Endothelial cell of umbilical vein (primary cell): ENCODE measurements at regions not wholly inside any gene's neighbourhood (a gene's known extent, or its start where the extent isn't known, plus 50 kb on each side); places are given as distances from the start of the nearest gene placed in this dataset.
"Not testable (repeated sequence)": the region's sequence is repeated elsewhere in the genome, so short reads cannot be mapped to it uniquely, and the experiment has no call there.

Experiments used
- BruUV-seq: library from RNA; stranded (reverse); fragments of 400-500 nt; replicated peaks from 2 replicates; lab custom pipeline; 2021; lab: Mats Ljungman, UMichigan
- CTCF ChIA-PET: fragments of 300-600, 350-600 bp; sonication (Branson Sonifier 250); formaldehyde crosslinking; loops from one replicate; lab custom pipeline; 2021; ENCODE audit warnings: antibody characterized with exemption, inconsistent platforms; lab: Charles Lee
- POLR2A ChIA-PET: fragments of 300-600, 350-600 bp; sonication (Branson Sonifier 250); formaldehyde crosslinking; loops from one replicate; lab custom pipeline; 2021; ENCODE audit warnings: antibody characterized with exemption, inconsistent platforms; lab: Charles Lee
- DNase-seq: peaks from one replicate; pipeline ENCODE4 v3.0.0-alpha.2; 2011; ENCODE audit warnings: low read depth, low spot score
- FAIRE-seq: peaks from 2 replicates; lab custom pipeline; 2011; peaks lifted over from hg19 to GRCh38; lab: Jason Lieb, UNC
- H2AFZ ChIP-seq: 2 replicates; pipeline ENCODE4 v1.6.0; 2012; ENCODE audit warnings: low read depth, low read length, control low read depth, inconsistent platforms
- H3K27ac ChIP-seq: 2 replicates; pipeline ENCODE4 v1.5.1; 2011; ENCODE audit warnings: low read depth, mild to moderate bottlenecking, control low read depth, low read length, moderate library complexity; ENCODE audit not compliant: insufficient read depth
- H3K27me3 ChIP-seq, 2 experiments: 2 replicates each; pipeline versions ENCODE4 v1.6.0 to v1.6.1; 2011; ENCODE audit warnings: low read length in 2 of 2, mixed read lengths in 1 of 2; ENCODE audit not compliant: control insufficient read depth in 2 of 2, insufficient read depth in 2 of 2
- H3K36me3 ChIP-seq, 2 experiments: 2 replicates in 1 of 2; 3 replicates in 1 of 2; pipeline ENCODE4 v1.5.1; 2011; ENCODE audit warnings: low read length in 2 of 2, mild to moderate bottlenecking in 1 of 2, moderate library complexity in 1 of 2; ENCODE audit not compliant: control insufficient read depth in 2 of 2, insufficient read depth in 2 of 2; ENCODE audit errors: extremely low read depth in 1 of 2
- H3K4me1 ChIP-seq: 3 replicates; pipeline ENCODE4 v1.5.1; 2011; ENCODE audit warnings: mild to moderate bottlenecking, low read length; ENCODE audit not compliant: control insufficient read depth, insufficient read depth; ENCODE audit errors: extremely low read depth
- H3K4me2 ChIP-seq: 2 replicates; pipeline ENCODE4 v1.6.1; 2011; ENCODE audit warnings: low read length, control low read depth, mixed read lengths; ENCODE audit not compliant: insufficient read depth
- H3K4me3 ChIP-seq, 3 experiments: fragments of 200-600 bp in 1 of 3; sonication (generic), shearing (Covaris generic) in 1 of 3; replicated peaks in 1 of 3; 2 replicates each; pipeline ENCODE4 v1.5.1; 2011 to 2016; ENCODE audit warnings: control low read depth in 3 of 3, low read length in 3 of 3, mild to moderate bottlenecking in 2 of 3, inconsistent platforms in 1 of 3, low read depth in 1 of 3, moderate library complexity in 1 of 3; ENCODE audit not compliant: insufficient read depth in 1 of 3
- H3K79me2 ChIP-seq: 2 replicates; pipeline ENCODE4 v1.6.0; 2012; ENCODE audit warnings: low read length, inconsistent platforms; ENCODE audit not compliant: control insufficient read depth, insufficient read depth
- H3K9ac ChIP-seq: replicated peaks from 2 replicates; pipeline ENCODE3; 2011; ENCODE audit warnings: low read length, control low read depth; ENCODE audit not compliant: insufficient read depth; ENCODE audit errors: extremely low read depth
- H3K9me1 ChIP-seq: replicated peaks from 3 replicates; pipeline ENCODE4 v1.6.0; 2011; ENCODE audit warnings: mild to moderate bottlenecking, low read length; ENCODE audit not compliant: control insufficient read depth, insufficient read depth; ENCODE audit errors: extremely low read depth
- H3K9me3 ChIP-seq: replicated peaks from 2 replicates; pipeline ENCODE4 v1.5.1; 2012; ENCODE audit warnings: low read length, inconsistent platforms; ENCODE audit not compliant: control insufficient read depth, insufficient read depth
- H4K20me1 ChIP-seq: replicated peaks from 2 replicates; pipeline ENCODE3; 2011; ENCODE audit warnings: mild to moderate bottlenecking, low read length; ENCODE audit not compliant: control insufficient read depth, insufficient read depth; ENCODE audit errors: extremely low read depth
- CTCF ChIP-seq, 2 donors: IDR thresholded peaks; 1 replicate in 1 of 2; 2 replicates in 1 of 2; pipeline ENCODE4 v1.5.1; 2011; ENCODE audit warnings: low read length in 2 of 2, mild to moderate bottlenecking in 2 of 2, moderate library complexity in 2 of 2, control low read depth in 1 of 2, inconsistent platforms in 1 of 2, low read depth in 1 of 2; ENCODE audit not compliant: insufficient read depth in 1 of 2; ENCODE audit errors: extremely low read depth in 1 of 2
- EZH2 ChIP-seq: IDR thresholded peaks from 2 replicates; pipeline ENCODE4 v1.6.1; 2012; ENCODE audit warnings: borderline replicate concordance, low read depth, mild to moderate bottlenecking, moderate library complexity, low read length, inconsistent platforms; ENCODE audit not compliant: severe bottlenecking
- FOS ChIP-seq: IDR thresholded peaks from 2 replicates; pipeline ENCODE4 v1.6.1; 2011; ENCODE audit warnings: mild to moderate bottlenecking, low read length, moderate library complexity, borderline replicate concordance; ENCODE audit not compliant: insufficient read depth
- GATA2 ChIP-seq: IDR thresholded peaks from 2 replicates; pipeline ENCODE4 v1.7.0; 2011; ENCODE audit warnings: low read depth, mild to moderate bottlenecking, moderate library complexity, mixed read lengths, low read length; ENCODE audit not compliant: insufficient read length, insufficient read depth
- JUN ChIP-seq: IDR thresholded peaks from 2 replicates; pipeline ENCODE4 v1.6.1; 2011; ENCODE audit warnings: borderline replicate concordance, low read depth; ENCODE audit not compliant: insufficient read length, insufficient read depth
- MYC ChIP-seq: IDR thresholded peaks from one replicate; pipeline ENCODE4 v1.6.1; 2011; ENCODE audit warnings: mild to moderate bottlenecking, low read depth, low read length
- POLR2A ChIP-seq: IDR thresholded peaks from 2 replicates; pipeline ENCODE4 v1.6.1; 2012; ENCODE audit warnings: low read depth, mild to moderate bottlenecking, control low read depth, low read length
- POLR2AphosphoS5 ChIP-seq: IDR thresholded peaks from 2 replicates; pipeline ENCODE4 v1.6.1; 2012; ENCODE audit warnings: low read depth, mild to moderate bottlenecking, control low read depth, low read length, moderate library complexity; ENCODE audit not compliant: insufficient read depth
- dilution Hi-C: fragments of 300-500 bp; cut with MboI; formaldehyde crosslinking; loops from one replicate; pipeline ENCODE4 v1.15.0; 2019; ENCODE audit warnings: low sequenced_read_pairs; ENCODE audit not compliant: extremely low pct_ligation_motif_present
- intact Hi-C: fragments of 100-400 bp; cut with micrococcal nuclease; formaldehyde crosslinking; loops from one replicate; pipeline ENCODE4 v1.10.0; 2022
- TF ChIP-seq, protein P1 (sequence below): IDR thresholded peaks from 2 replicates; pipeline ENCODE4 v1.6.1; 2011; ENCODE audit not compliant: insufficient read depth, insufficient read length

- H3K4me3 ChIP-seq, intact Hi-C loops, H3K4me2 ChIP-seq, H3K9me3 ChIP-seq, FAIRE-seq, H3K27ac ChIP-seq, BruUV-seq, H3K36me3 ChIP-seq, H3K9me1 ChIP-seq, dilution Hi-C loops, H4K20me1 ChIP-seq, CTCF ChIA-PET, DNase-seq, H3K27me3 ChIP-seq, H2AFZ ChIP-seq, POLR2A ChIA-PET, H3K9ac ChIP-seq, H3K4me1 ChIP-seq, H3K79me2 ChIP-seq: not testable (repeated sequence)
Observed at GRCh38 chr5:44756097-44756496, 52.6 kb upstream of the MRPS30 start.

GRCh38 chr5:44747396-44747795 lies 61.4 kb upstream of the MRPS30 start:
- no peak overlapping the region for H3K27ac ChIP-seq
- BruUV-seq = no TSS peak
- FAIRE-seq (no peak), DNase-seq (no peak)
- H3K9me3 ChIP-seq = no peaks in the 10 kb centered on the region
- no peaks in the 10 kb centered on the region for H3K79me2 ChIP-seq
- TF ChIP-seq CTCF (IDR thresholded peaks at IDR 0.05; ENCODE audit: extremely low read depth in 1 of 2, insufficient read depth in 1 of 2, low read depth in 1 of 2, low read length in 2 of 2) (no peak), MYC (no peak), POLR2A (no peak), GATA2 (no peak), EZH2 (no peak), FOS (no peak), POLR2AphosphoS5 (no peak), JUN (no peak)
- TF ChIP-seq, protein P1, sequence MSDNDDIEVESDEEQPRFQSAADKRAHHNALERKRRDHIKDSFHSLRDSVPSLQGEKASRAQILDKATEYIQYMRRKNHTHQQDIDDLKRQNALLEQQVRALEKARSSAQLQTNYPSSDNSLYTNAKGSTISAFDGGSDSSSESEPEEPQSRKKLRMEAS = no peak
- no peak overlapping the region for H3K4me2 ChIP-seq
- no peaks in the 10 kb centered on the region for H4K20me1 ChIP-seq
- no peaks in the 10 kb centered on the region for H3K4me1 ChIP-seq
- no peaks in the 10 kb centered on the region for H3K36me3 ChIP-seq
- dilution Hi-C loops = no loop called here
- ChIA-PET CTCF (no interaction called here), POLR2A (no interaction called here)
- intact Hi-C loops = no loop called here
- H2AFZ ChIP-seq = no peak overlapping the region
- no peaks in the 10 kb centered on the region for H3K9me1 ChIP-seq
- no peaks in the 10 kb centered on the region for H3K27me3 ChIP-seq
- no peak overlapping the region for H3K4me3 ChIP-seq
- H3K9ac ChIP-seq = no peak overlapping the region
